ENCODE measurements at regions not wholly inside any gene's neighbourhood (a gene's known extent, or its start where the extent isn't known, plus 50 kb on each side); places are given as distances from the start of the nearest gene placed in this dataset.

DNA sequence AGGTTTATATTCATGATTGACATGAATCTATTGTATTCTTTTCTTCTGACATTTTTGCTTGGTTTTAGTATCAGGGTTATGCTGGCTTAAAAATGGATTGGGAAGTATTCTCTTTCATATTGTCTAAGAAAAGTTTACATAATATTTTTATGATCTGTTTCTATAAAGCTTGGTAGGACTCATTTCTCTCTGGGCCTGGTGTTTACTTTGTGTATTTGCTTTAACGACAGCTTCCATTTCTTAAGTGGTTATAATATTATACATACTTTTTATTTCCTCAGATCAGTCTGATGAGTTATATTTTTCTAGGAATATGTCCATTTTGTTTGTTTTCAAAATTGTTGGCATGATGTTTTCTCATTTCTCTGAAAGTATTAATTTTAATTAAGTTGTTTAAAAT is 117.9 kb upstream of the IL12A start:
- DNase-seq (ENCODE audit: low spot score) (no peak), ATAC-seq (no peak)
- no peaks in the 10 kb centered on the region for H3F3A ChIP-seq (replicated peaks; ENCODE audit: low read depth)
- no peaks in the 10 kb centered on the region for H4K20me1 ChIP-seq (replicated peaks; ENCODE audit: insufficient read depth)
- no peaks in the 10 kb centered on the region for H3K27me3 ChIP-seq (ENCODE audit: insufficient read depth)
- H3K9me3 Mint-ChIP-seq: no peaks in the 10 kb centered on the region
- no peaks in the 10 kb centered on the region for H3K9me2 ChIP-seq (ENCODE audit: insufficient read depth)
- no peaks in the 10 kb centered on the region for H3K27me3 Mint-ChIP-seq (ENCODE audit: insufficient read depth, low read depth, poor library complexity)
- H3K4me3 ChIP-seq: no peak overlapping the region
- no peak overlapping the region for H3K4me2 ChIP-seq
- TF ChIP-seq CREB1 (CRISPR knock-in tag; IDR thresholded peaks at IDR 0.05; ENCODE audit: low read depth): no peak
- no peak for TF ChIP-seq ZNF114 (CRISPR knock-in tag; IDR thresholded peaks at IDR 0.05)
- TF ChIP-seq, protein P1, sequence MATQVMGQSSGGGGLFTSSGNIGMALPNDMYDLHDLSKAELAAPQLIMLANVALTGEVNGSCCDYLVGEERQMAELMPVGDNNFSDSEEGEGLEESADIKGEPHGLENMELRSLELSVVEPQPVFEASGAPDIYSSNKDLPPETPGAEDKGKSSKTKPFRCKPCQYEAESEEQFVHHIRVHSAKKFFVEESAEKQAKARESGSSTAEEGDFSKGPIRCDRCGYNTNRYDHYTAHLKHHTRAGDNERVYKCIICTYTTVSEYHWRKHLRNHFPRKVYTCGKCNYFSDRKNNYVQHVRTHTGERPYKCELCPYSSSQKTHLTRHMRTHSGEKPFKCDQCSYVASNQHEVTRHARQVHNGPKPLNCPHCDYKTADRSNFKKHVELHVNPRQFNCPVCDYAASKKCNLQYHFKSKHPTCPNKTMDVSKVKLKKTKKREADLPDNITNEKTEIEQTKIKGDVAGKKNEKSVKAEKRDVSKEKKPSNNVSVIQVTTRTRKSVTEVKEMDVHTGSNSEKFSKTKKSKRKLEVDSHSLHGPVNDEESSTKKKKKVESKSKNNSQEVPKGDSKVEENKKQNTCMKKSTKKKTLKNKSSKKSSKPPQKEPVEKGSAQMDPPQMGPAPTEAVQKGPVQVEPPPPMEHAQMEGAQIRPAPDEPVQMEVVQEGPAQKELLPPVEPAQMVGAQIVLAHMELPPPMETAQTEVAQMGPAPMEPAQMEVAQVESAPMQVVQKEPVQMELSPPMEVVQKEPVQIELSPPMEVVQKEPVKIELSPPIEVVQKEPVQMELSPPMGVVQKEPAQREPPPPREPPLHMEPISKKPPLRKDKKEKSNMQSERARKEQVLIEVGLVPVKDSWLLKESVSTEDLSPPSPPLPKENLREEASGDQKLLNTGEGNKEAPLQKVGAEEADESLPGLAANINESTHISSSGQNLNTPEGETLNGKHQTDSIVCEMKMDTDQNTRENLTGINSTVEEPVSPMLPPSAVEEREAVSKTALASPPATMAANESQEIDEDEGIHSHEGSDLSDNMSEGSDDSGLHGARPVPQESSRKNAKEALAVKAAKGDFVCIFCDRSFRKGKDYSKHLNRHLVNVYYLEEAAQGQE (IDR thresholded peaks at IDR 0.05; ENCODE audit: unreplicated experiment): no peak
- no peaks in the 10 kb centered on the region for H3K36me3 Mint-ChIP-seq (ENCODE audit: low read depth)
- H3K27ac ChIP-seq (ENCODE audit: low read depth): no peak overlapping the region
- H3K4me1 ChIP-seq (ENCODE audit: insufficient read depth): peaks cover 9% of the 10 kb centered on the region
- 0 out of 2 replicates have a peak, but pooled peaks cover 3% of the 10 kb centered on the region for H3K79me2 ChIP-seq (replicated peaks; ENCODE audit: insufficient read depth)
- H2AFZ ChIP-seq: no peak overlapping the region
- no peak overlapping the region for H3K4me3 Mint-ChIP-seq
- no peak overlapping the region for H3K27ac Mint-ChIP-seq
- peaks cover 23% of the 10 kb centered on the region for H3K4me1 Mint-ChIP-seq
- no peaks in the 10 kb centered on the region for H3K36me3 ChIP-seq (ENCODE audit: insufficient read depth)

DNA sequence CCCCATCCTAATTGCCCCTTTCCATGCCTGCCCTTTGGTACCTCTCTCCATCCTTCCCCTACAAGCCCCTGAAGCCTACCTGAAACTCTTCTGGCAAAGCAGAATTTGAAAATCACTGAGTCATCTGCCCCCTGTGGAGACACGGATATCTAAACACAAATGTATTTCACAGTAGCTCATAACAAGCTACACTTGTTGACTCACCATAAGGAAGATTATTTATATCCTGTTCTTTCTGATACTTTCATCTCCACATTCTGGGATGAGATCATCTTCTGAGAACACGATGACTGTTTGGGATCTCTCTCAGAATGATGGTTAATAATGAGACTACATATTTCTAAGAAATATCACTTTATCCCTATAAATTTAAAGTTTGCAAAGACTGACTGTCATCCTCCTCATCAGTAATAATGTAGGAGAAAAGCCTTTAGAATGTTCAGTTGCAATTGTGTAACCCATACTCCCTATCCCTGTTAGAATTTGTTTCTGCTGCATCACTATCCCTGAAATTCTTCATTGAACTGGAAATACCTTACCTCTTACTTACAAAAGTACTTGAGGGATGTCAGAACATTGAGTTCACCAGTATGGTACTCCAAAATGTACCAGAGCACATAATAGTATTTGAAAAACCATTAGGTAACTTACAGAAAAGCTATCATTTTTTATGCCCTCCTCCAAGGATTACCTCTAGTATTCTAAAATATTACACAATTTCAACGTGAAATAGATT is 116.1 kb upstream of the IL12A start:
- Histone ChIP-seq H3K79me2 (replicated peaks; ENCODE audit: insufficient read depth) (0 out of 2 replicates have a peak, but pooled peaks cover 3% of the 10 kb centered on the region), H3K27me3 (ENCODE audit: insufficient read depth) (no peaks in the 10 kb centered on the region), H3K4me2 (0 out of 2 replicates have a peak overlapping the region, but pooled peaks have one; percentile 9), H3F3A (replicated peaks; ENCODE audit: low read depth) (no peaks in the 10 kb centered on the region), H4K20me1 (replicated peaks; ENCODE audit: insufficient read depth) (no peaks in the 10 kb centered on the region), H3K4me3 (no peak overlapping the region), H3K9me2 (ENCODE audit: insufficient read depth) (no peaks in the 10 kb centered on the region), H3K4me1 (ENCODE audit: insufficient read depth) (peaks cover 9% of the 10 kb centered on the region), H3K27ac (ENCODE audit: low read depth) (no peak overlapping the region), H3K36me3 (ENCODE audit: insufficient read depth) (no peaks in the 10 kb centered on the region), H2AFZ (no peak overlapping the region)
- Mint-ChIP-seq H3K4me1 (peaks cover 23% of the 10 kb centered on the region), H3K27ac (peak overlapping the region; percentile 72), H3K9me3 (no peaks in the 10 kb centered on the region), H3K36me3 (ENCODE audit: low read depth) (no peaks in the 10 kb centered on the region), H3K27me3 (ENCODE audit: insufficient read depth, low read depth, poor library complexity) (no peaks in the 10 kb centered on the region), H3K4me3 (no peak overlapping the region)
- no peak for TF ChIP-seq CREB1 (CRISPR knock-in tag; IDR thresholded peaks at IDR 0.05; ENCODE audit: low read depth)
- no peak for TF ChIP-seq ZNF114 (CRISPR knock-in tag; IDR thresholded peaks at IDR 0.05)
- TF ChIP-seq, protein P1 (IDR thresholded peaks at IDR 0.05; ENCODE audit: unreplicated experiment): no peak
- no peak for TF ChIP-seq EZH2 (IDR thresholded peaks at IDR 0.05; ENCODE audit: low read depth, unreplicated experiment)
- no peak for TF ChIP-seq ZNF331 (CRISPR knock-in tag; IDR thresholded peaks at IDR 0.05; ENCODE audit: low read depth)
- TF ChIP-seq NANOG (IDR thresholded peaks at IDR 0.05; ENCODE audit: borderline replicate concordance): no peak
- TF ChIP-seq, protein P2, sequence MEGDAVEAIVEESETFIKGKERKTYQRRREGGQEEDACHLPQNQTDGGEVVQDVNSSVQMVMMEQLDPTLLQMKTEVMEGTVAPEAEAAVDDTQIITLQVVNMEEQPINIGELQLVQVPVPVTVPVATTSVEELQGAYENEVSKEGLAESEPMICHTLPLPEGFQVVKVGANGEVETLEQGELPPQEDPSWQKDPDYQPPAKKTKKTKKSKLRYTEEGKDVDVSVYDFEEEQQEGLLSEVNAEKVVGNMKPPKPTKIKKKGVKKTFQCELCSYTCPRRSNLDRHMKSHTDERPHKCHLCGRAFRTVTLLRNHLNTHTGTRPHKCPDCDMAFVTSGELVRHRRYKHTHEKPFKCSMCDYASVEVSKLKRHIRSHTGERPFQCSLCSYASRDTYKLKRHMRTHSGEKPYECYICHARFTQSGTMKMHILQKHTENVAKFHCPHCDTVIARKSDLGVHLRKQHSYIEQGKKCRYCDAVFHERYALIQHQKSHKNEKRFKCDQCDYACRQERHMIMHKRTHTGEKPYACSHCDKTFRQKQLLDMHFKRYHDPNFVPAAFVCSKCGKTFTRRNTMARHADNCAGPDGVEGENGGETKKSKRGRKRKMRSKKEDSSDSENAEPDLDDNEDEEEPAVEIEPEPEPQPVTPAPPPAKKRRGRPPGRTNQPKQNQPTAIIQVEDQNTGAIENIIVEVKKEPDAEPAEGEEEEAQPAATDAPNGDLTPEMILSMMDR (conservative IDR thresholded peaks at IDR 0.05; ENCODE audit: low read depth in 2 of 2): no peak
- no peak for TF ChIP-seq EZH2phosphoT487 (IDR thresholded peaks at IDR 0.05; ENCODE audit: unreplicated experiment)
- no peak for TF ChIP-seq STAT1 (IDR thresholded peaks at IDR 0.05; ENCODE audit: unreplicated experiment)
- TF ChIP-seq, protein P3, sequence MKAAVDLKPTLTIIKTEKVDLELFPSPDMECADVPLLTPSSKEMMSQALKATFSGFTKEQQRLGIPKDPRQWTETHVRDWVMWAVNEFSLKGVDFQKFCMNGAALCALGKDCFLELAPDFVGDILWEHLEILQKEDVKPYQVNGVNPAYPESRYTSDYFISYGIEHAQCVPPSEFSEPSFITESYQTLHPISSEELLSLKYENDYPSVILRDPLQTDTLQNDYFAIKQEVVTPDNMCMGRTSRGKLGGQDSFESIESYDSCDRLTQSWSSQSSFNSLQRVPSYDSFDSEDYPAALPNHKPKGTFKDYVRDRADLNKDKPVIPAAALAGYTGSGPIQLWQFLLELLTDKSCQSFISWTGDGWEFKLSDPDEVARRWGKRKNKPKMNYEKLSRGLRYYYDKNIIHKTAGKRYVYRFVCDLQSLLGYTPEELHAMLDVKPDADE (IDR thresholded peaks at IDR 0.05): no peak
- no peak for TF ChIP-seq JUNB (IDR thresholded peaks at IDR 0.05; ENCODE audit: unreplicated experiment)
- TF ChIP-seq POLR2AphosphoS5 (IDR thresholded peaks at IDR 0.05; ENCODE audit: low read depth): no peak
- DNase-seq (ENCODE audit: low spot score) (peak; percentile 28), ATAC-seq (0 out of 3 replicates have a peak, but pooled peaks have one; percentile 23)
